GM18519 (cell line): ENCODE measurements at regions not wholly inside any gene's neighbourhood (a gene's known extent, or its start where the extent isn't known, plus 50 kb on each side); places are given as distances from the start of the nearest gene placed in this dataset.

Source experiments
- ATAC-seq: cut with Tn5 transposase; IDR thresholded peaks from one replicate; pipeline ENCODE4 v1.9.1; 2021; ENCODE audit warnings: mild to moderate bottlenecking, moderate library complexity; ENCODE audit not compliant: unreplicated experiment, low FRiP score

GRCh38 chr6:74650668-74651067 lies 555.2 kb downstream of the COL12A1 start:
- ATAC-seq = no peak

GRCh38 chr6:74646461-74646860 lies 559.4 kb downstream of the COL12A1 start:
- ATAC-seq = no peak

- ATAC-seq = no peak
Observed at GRCh38 chr6:74645108-74645849, 560.6 kb downstream of the COL12A1 start.

GRCh38 chr6:74642101-74642500 lies 563.8 kb downstream of the COL12A1 start:
- no peak for ATAC-seq

GRCh38 chr6:74638412-74638811 lies 567.4 kb downstream of the COL12A1 start:
- ATAC-seq = no peak

- no peak for ATAC-seq
Observed at GRCh38 chr6:74632196-74632875, 573.5 kb downstream of the COL12A1 start.

GRCh38 chr6:74631564-74631963 lies 574.3 kb downstream of the COL12A1 start:
- no peak for ATAC-seq

GRCh38 chr6:74626288-74626687 lies 579.6 kb downstream of the COL12A1 start:
- ATAC-seq = no peak

- no peak for ATAC-seq
Observed at GRCh38 chr6:74623027-74623426, 582.8 kb downstream of the COL12A1 start.

- ATAC-seq = no peak
Observed at GRCh38 chr6:74611220-74611619, 594.6 kb downstream of the COL12A1 start.

GRCh38 chr6:74610352-74610751 lies 595.5 kb downstream of the COL12A1 start:
- ATAC-seq = no peak

GRCh38 chr6:74609871-74610270 lies 596.0 kb downstream of the COL12A1 start:
- ATAC-seq = no peak

- ATAC-seq = no peak
Observed at GRCh38 chr6:74607934-74608333, 597.9 kb downstream of the COL12A1 start.

- ATAC-seq = no peak
Observed at GRCh38 chr6:74607468-74607867, 598.4 kb downstream of the COL12A1 start.

- no peak for ATAC-seq
Observed at GRCh38 chr6:74606582-74607071, 599.2 kb downstream of the COL12A1 start.

- ATAC-seq = no peak
Observed at GRCh38 chr6:74605922-74606581, 599.8 kb downstream of the COL12A1 start.

GRCh38 chr6:74604279-74604678 lies 601.6 kb downstream of the COL12A1 start:
- no peak for ATAC-seq

GRCh38 chr6:74603322-74604076 lies 602.4 kb downstream of the COL12A1 start:
- no peak for ATAC-seq

GRCh38 chr6:74602206-74602605 lies 603.6 kb downstream of the COL12A1 start:
- ATAC-seq = no peak

GRCh38 chr6:74598462-74599393 lies 607.1 kb downstream of the COL12A1 start:
- ATAC-seq = peak; percentile 95
